ENCODE measurements at regions not wholly inside any gene's neighbourhood (a gene's known extent, or its start where the extent isn't known, plus 50 kb on each side); places are given as distances from the start of the nearest gene placed in this dataset.

DNA sequence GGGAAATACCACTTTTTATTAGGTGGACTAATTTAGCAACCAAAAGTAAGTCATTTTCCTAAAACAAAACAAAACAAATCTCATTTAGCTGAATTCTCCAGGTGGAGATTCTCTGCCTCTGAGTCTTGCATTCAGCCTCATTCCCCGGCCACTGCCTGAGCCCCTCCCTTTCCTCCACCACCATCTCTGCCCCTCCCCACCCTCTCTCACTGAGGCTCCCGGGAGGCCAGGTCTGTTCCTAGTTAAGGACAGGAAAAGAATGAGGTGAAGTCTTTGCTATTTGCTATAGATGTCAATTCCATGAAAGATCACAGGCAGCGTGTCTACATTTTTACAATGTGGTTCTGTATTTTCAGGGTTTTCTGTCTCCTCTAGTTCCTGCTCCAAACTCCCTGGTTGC, 83.0 kb upstream of the SOX11 start:
- DNase-seq (ENCODE audit: low spot score in 2 of 2): no peak
- no peaks in the 10 kb centered on the region for H3K27me3 ChIP-seq
- no peaks in the 10 kb centered on the region for H3K36me3 ChIP-seq
- H3K4me1 ChIP-seq: no peaks in the 10 kb centered on the region
- H3K27ac ChIP-seq: no peak overlapping the region
- TF ChIP-seq, protein P1, sequence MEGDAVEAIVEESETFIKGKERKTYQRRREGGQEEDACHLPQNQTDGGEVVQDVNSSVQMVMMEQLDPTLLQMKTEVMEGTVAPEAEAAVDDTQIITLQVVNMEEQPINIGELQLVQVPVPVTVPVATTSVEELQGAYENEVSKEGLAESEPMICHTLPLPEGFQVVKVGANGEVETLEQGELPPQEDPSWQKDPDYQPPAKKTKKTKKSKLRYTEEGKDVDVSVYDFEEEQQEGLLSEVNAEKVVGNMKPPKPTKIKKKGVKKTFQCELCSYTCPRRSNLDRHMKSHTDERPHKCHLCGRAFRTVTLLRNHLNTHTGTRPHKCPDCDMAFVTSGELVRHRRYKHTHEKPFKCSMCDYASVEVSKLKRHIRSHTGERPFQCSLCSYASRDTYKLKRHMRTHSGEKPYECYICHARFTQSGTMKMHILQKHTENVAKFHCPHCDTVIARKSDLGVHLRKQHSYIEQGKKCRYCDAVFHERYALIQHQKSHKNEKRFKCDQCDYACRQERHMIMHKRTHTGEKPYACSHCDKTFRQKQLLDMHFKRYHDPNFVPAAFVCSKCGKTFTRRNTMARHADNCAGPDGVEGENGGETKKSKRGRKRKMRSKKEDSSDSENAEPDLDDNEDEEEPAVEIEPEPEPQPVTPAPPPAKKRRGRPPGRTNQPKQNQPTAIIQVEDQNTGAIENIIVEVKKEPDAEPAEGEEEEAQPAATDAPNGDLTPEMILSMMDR (IDR thresholded peaks at IDR 0.05): no peak
- TF ChIP-seq POLR2AphosphoS5 (IDR thresholded peaks at IDR 0.05) (no peak), POLR2A (IDR thresholded peaks at IDR 0.05) (no peak)
- intact Hi-C loops (cut with DNase I; ENCODE audit: low total_unique reads): no loop called here
- H3K9me3 ChIP-seq: no peaks in the 10 kb centered on the region
- H3K4me3 ChIP-seq: no peak overlapping the region

DNA sequence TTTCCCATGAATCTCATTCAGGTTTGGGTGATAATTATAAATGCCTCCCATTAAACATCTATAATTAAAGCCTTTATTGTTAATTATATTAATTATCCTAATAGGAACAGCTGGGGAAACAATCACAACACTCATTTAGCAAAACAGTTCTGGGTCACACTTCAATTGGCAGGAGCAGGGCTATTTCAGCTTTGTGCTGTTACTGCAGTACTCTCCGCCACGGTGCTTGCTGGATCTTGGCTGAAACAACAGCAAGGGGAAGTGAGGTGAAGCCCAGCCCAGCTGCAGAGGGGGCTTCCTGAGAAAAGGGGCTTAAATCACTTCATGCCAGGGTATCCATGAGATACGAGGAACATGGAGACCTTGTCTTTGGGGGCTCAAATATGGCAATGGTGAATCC, 79.5 kb upstream of the SOX11 start:
- H3K27ac ChIP-seq: no peak overlapping the region
- DNase-seq (ENCODE audit: low spot score in 2 of 2): no peak

DNA sequence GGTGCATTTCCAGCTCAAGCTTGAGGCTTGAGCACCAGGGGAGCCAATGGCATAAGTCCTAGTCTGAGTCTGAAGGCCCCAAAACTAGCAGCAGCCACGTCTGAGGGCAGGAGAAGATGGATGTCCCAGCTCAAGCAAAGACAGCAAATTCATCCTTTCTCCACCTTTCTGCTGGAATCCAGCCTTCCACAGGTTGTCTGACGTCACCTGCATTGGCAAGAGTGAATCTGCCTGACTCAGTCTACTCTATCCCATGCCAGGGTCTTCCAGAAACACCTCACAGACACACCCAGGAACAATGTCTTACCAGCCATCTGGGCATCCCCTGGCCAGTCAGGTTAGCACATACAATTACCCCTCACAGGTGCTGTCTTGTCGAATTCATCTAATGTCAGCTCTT, 76.2 kb upstream of the SOX11 start:
- no peak overlapping the region for H3K4me3 ChIP-seq
- peaks cover 0 to 3% of the 10 kb centered on the region in 2 donors for H3K27me3 ChIP-seq
- no peaks in the 10 kb centered on the region for H3K4me1 ChIP-seq
- intact Hi-C loops (cut with DNase I; ENCODE audit: low total_unique reads): no loop called here
- no peaks in the 10 kb centered on the region for H3K36me3 ChIP-seq
- H3K9me3 ChIP-seq: no peaks in the 10 kb centered on the region
- TF ChIP-seq POLR2AphosphoS5 (IDR thresholded peaks at IDR 0.05) (no peak), POLR2A (IDR thresholded peaks at IDR 0.05) (no peak)
- TF ChIP-seq, protein P1 (IDR thresholded peaks at IDR 0.05): no peak
- H3K27ac ChIP-seq: no peak overlapping the region
- DNase-seq (ENCODE audit: low spot score in 2 of 2): no peak

More for the DNA sequence above, 79.5 kb upstream of the SOX11 start:
- TF ChIP-seq POLR2A (IDR thresholded peaks at IDR 0.05) (no peak), POLR2AphosphoS5 (IDR thresholded peaks at IDR 0.05) (no peak)
- TF ChIP-seq, protein P1 (IDR thresholded peaks at IDR 0.05): no peak
- H3K27me3 ChIP-seq: peaks cover 0 to 3% of the 10 kb centered on the region in 2 donors
- no peak overlapping the region for H3K4me3 ChIP-seq
- intact Hi-C loops (cut with DNase I; ENCODE audit: low total_unique reads): no loop called here
- H3K36me3 ChIP-seq: no peaks in the 10 kb centered on the region
- H3K4me1 ChIP-seq: no peaks in the 10 kb centered on the region
- no peaks in the 10 kb centered on the region for H3K9me3 ChIP-seq

DNA sequence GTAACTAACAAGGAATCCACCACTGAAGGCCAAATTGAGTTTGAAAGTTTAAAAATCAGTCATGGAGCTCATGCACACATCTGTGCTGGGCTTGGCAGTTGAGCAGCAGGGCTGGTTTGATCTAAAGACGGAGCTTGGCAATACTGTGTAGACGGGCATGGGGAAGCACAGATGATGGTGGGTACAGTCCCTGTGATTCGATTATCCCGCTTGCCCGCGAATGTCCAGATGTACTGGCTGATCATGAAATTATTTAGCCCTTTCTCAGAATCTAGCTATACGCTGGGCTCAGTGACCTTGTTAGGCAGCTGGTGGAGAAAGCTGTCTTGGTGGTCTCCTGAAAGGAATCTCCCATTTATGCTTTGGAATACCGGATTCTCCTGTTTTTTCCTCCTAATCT, 74.8 kb upstream of the SOX11 start:
- no peaks in the 10 kb centered on the region for H3K36me3 ChIP-seq
- peaks cover 0 to 3% of the 10 kb centered on the region in 2 donors for H3K27me3 ChIP-seq
- H3K4me1 ChIP-seq: no peaks in the 10 kb centered on the region
- no peak overlapping the region for H3K4me3 ChIP-seq
- H3K9me3 ChIP-seq: no peaks in the 10 kb centered on the region
- DNase-seq (ENCODE audit: low spot score in 2 of 2): no peak
- intact Hi-C loops (cut with DNase I; ENCODE audit: low total_unique reads): no loop called here
- no peak overlapping the region for H3K27ac ChIP-seq
- TF ChIP-seq POLR2A (IDR thresholded peaks at IDR 0.05): no peak
- TF ChIP-seq, protein P1 (IDR thresholded peaks at IDR 0.05): no peak
- no peak for TF ChIP-seq POLR2AphosphoS5 (IDR thresholded peaks at IDR 0.05)

DNA sequence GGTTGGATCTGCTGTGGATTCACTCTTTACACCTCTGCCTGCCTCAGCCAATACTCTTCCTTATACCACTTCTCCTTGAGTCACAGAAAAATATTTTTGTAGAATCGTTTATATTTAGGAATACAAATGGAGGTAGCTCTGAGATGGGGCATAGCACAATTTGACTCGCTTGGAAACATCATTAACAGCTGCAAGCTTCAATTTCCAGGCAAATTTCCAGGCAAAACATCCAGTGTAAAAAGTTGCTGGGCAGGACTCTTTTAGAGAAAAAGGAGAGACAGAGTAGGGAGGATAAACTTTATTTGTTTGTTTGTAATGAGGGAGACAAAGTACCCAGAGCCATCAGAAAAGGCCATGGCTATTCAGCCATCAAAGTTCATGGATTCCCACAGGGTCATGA, 74.4 kb upstream of the SOX11 start:
- peaks cover 0 to 3% of the 10 kb centered on the region in 2 donors for H3K27me3 ChIP-seq
- no peaks in the 10 kb centered on the region for H3K36me3 ChIP-seq
- no peak for DNase-seq (ENCODE audit: low spot score in 2 of 2)
- H3K27ac ChIP-seq: no peak overlapping the region
- TF ChIP-seq, protein P1 (IDR thresholded peaks at IDR 0.05): no peak
- TF ChIP-seq POLR2A (IDR thresholded peaks at IDR 0.05): no peak
- TF ChIP-seq POLR2AphosphoS5 (IDR thresholded peaks at IDR 0.05): no peak
- H3K4me1 ChIP-seq: no peaks in the 10 kb centered on the region
- intact Hi-C loops (cut with DNase I; ENCODE audit: low total_unique reads): no loop called here
- no peaks in the 10 kb centered on the region for H3K9me3 ChIP-seq
- H3K4me3 ChIP-seq: no peak overlapping the region

Data from breast epithelium (tissue), 4 donors.